RWPE1 (cell line): ENCODE measurements at regions not wholly inside any gene's neighbourhood (a gene's known extent, or its start where the extent isn't known, plus 50 kb on each side); places are given as distances from the start of the nearest gene placed in this dataset.
"Not testable (repeated sequence)": the region's sequence is repeated elsewhere in the genome, so short reads cannot be mapped to it uniquely, and the experiment has no call there.

Source experiments
- CTCF ChIA-PET: fragments of 350-600 bp; sonication (Branson Sonifier 250); formaldehyde crosslinking; extraction: SDS; loops from one replicate; lab custom pipeline; 2021; lab: Yijun Ruan, JAX
- POLR2A ChIA-PET: fragments of 400-600 bp; formaldehyde crosslinking; extraction: SDS; loops from one replicate; lab custom pipeline; 2020; ENCODE audit warnings: antibody characterized with exemption; ENCODE audit not compliant: low non-redundant PET; lab: Yijun Ruan, JAX
- DNase-seq: peaks from one replicate; pipeline ENCODE4 v3.0.0; 2012; ENCODE audit warnings: low spot score
- H3K27ac ChIP-seq: fragments of 450-650 bp; 2 replicates; pipeline ENCODE4 v1.5.1; 2017
- TF ChIP-seq, protein P1 (sequence below): fragments of 450-650 bp; conservative IDR thresholded peaks from 2 replicates; pipeline ENCODE4 v1.5.1; 2017; ENCODE audit warnings: low read depth, mild to moderate bottlenecking

DNA sequence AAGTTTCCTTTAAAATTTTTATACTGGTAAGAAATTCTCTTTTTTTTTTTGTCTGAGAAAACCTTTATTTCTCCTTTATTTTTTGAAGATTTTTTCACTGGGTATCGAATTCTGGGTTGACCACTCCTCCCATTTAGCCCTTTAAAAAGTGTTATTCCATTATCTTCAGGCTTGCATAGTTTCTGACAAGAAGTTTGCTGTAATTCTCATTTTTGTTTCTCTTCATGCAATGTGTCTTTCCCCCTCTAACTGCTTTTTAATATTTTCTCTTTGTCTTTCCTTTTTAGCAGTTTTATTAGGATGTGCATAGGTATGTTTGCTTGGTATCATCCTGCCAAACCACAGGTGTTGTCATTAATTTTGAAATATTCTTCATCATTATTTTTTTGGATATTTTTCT is 67.7 kb upstream of the GOT2 start:
- POLR2A ChIA-PET: no interaction called here

DNA sequence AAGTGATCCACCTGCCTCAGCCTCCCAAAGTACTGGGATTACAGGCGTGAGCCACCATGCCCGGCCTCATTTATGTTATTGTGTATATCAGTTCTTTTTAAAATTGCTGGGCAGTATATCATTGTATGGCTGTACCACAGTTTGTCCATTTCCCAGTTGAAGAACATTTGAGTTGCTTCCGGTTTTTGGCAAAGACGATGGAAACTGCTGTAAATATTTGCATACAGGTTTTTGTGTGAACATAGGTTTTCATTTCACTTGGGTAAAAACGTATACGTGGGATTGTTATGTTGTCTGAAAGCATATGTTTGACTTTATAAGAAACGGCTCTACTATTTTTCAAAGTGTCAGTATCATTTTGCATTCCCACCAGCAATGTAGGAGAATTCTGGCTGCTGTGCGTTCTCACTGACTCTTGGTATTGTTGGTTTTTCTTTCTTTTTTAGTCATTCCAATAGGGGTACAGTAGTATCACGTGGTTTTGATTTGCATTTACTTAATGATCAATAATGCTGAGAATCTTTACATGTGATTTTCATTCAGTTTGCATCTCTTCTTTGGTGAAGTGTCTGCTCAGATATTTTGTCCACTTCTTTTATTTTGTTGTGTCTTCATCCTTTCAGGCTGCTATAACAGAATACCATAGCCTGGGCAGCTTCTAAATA is 63.2 kb upstream of the GOT2 start:
- no peak overlapping the region for H3K27ac ChIP-seq
- TF ChIP-seq, protein P1, sequence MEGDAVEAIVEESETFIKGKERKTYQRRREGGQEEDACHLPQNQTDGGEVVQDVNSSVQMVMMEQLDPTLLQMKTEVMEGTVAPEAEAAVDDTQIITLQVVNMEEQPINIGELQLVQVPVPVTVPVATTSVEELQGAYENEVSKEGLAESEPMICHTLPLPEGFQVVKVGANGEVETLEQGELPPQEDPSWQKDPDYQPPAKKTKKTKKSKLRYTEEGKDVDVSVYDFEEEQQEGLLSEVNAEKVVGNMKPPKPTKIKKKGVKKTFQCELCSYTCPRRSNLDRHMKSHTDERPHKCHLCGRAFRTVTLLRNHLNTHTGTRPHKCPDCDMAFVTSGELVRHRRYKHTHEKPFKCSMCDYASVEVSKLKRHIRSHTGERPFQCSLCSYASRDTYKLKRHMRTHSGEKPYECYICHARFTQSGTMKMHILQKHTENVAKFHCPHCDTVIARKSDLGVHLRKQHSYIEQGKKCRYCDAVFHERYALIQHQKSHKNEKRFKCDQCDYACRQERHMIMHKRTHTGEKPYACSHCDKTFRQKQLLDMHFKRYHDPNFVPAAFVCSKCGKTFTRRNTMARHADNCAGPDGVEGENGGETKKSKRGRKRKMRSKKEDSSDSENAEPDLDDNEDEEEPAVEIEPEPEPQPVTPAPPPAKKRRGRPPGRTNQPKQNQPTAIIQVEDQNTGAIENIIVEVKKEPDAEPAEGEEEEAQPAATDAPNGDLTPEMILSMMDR: no peak
- ChIA-PET CTCF (no interaction called here), POLR2A (no interaction called here)
- DNase-seq: no peak

More for the DNA sequence above, 67.7 kb upstream of the GOT2 start:
- TF ChIP-seq, protein P1: no peak
- CTCF ChIA-PET: no interaction called here
- no peak for DNase-seq
- H3K27ac ChIP-seq: no peak overlapping the region

DNA sequence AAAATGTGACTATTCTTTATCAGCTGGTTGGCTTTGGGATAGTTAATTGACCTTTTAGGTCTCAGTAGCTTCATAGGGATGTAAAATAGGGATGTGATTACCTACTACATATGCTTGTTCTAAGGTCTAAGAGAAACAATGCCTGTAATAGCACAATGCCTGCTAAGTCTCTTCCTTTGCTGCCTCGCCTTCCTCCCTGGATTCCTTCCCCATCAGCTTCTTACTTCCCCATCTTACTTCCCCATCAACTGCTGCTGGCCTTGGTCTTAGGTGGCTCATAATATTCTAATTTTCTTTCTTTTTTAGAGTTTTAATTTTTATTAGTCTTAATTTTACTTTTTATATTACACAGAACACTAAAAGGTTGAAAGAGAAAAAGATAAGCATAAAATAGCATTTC is 59.2 kb upstream of the GOT2 start:
- DNase-seq: no peak
- CTCF ChIA-PET: no interaction called here
- no peak overlapping the region for H3K27ac ChIP-seq
- POLR2A ChIA-PET: no interaction called here
- TF ChIP-seq, protein P1: no peak

DNA sequence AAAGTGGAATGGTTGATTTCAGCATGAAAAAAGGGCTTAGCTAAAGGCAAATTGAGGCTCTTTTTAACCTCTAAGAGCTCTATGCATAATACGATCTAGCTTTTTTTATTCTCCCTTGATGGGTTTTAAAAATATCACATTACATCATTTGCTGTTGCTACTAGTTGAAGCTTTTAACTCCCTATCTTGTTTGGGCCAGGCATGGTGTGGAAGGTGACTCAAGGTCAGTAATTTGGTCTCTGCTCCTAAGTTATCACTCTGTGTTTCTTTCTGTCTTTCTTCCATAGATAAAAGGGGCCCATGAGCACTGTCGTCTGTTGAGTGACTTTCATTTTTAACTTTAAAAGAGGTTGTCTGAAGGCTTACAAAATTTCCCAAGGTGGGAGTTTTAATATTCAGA is 58.1 kb upstream of the GOT2 start:
- no peak overlapping the region for H3K27ac ChIP-seq
- TF ChIP-seq, protein P1: no peak
- ChIA-PET CTCF (no interaction called here), POLR2A (no interaction called here)
- no peak for DNase-seq

DNA sequence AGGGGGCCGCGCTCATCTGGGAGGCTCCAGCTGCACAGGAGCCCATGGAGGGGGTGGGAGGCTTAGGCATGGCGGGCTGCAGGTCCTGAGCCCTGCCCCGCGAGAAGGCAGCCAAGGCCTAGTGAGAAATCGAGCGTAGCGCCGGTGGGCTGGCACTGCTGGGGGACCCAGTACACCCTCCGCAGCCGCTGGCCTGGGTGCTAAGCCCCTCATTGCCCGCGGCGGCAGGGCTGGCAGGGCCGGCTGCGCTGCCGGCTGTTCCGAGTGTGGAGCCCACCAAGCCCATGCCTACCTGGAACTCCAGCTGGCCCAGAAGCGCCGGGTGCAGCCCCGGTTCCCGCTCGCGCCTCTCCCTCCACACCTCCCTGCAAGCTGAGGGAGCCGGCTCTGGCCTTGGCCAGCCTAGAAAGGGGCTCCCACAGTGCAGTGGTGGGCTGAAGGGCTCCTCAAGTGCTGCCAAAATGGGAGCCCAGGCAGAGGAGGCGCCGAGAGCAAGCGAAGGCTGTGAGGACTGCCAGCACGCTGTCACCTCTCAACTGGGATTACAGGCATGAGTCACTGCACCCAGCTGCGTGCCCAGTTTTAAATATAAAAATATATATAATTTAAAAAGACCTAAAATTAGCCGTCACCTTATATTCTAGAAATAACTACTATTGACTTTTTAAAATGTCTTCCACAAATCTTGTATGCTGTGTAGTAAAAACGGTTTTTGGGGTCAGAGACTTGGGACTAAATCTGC is 56.9 kb upstream of the GOT2 start:
- H3K27ac ChIP-seq, CTCF ChIA-PET, POLR2A ChIA-PET, DNase-seq: not testable (repeated sequence)

DNA sequence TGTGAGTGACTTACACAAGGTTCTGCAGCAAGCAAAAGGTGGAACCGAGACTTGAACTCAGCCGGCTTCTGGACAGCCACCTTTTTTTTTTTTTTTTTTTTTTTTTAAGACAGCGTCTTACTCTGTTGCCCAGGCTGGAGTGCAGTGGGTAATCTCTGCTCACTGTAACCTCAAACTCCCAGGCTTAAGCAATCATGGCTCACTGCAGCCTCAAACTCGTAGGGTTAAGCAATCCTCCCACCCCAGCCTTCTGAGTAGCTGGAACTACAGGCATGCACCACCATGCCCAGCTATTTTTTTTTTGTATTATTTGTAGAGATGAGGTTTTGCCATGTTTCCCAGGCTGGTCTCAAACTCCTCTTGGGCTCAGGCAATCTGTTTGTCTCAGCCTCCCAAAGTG is 55.2 kb upstream of the GOT2 start:
- POLR2A ChIA-PET: no interaction called here
- DNase-seq: no peak
- no peak overlapping the region for H3K27ac ChIP-seq
- CTCF ChIA-PET: interaction anchor here (0.6 kb wide), 1 partner anchor 354 kb away, joined by 4 read pairs; no protein-coding TSS in a partner anchor
- TF ChIP-seq, protein P1: no peak
